Activated CD8-positive, alpha-beta memory T cell treated with anti-CD3 and anti-CD28 coated beads, Interleukin-2, amount 50 U/mL, for 1 hour (primary cell): ENCODE measurements at regions not wholly inside any gene's neighbourhood (a gene's known extent, or its start where the extent isn't known, plus 50 kb on each side); places are given as distances from the start of the nearest gene placed in this dataset.
A peak's percentile ranks its signal among the peaks of the same experiment; 100 is the strongest.

Source experiments
- DNase-seq: peaks from one replicate; pipeline ENCODE4 v3.0.0-alpha.2; 2020; ENCODE audit errors: extremely low read depth

GRCh38 chr6:118761645-118762044 is 110.3 kb upstream of the CEP85L start:
- no peak for DNase-seq

DNA sequence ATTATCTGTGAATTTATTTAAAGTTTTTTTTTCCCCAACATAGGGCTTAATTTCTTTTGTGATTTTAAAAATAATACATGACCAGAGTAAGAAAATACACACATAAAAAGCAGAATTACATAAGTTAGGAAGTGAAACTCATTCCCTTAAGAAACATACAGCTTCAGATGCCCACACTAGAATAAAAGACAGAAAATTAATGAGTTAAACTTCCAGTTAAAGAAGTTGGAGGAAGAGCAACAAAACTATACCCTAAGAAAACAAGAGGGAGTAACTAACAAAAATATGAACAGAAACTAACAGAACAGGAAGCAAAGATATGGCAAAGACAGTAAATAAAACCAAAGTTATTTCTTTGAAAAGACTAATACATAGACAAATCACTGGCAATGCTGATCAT is 107.6 kb upstream of the CEP85L start:
- DNase-seq = no peak

GRCh38 chr6:118755941-118756646 is 104.7 kb upstream of the CEP85L start:
- DNase-seq = peak; percentile 4

DNA sequence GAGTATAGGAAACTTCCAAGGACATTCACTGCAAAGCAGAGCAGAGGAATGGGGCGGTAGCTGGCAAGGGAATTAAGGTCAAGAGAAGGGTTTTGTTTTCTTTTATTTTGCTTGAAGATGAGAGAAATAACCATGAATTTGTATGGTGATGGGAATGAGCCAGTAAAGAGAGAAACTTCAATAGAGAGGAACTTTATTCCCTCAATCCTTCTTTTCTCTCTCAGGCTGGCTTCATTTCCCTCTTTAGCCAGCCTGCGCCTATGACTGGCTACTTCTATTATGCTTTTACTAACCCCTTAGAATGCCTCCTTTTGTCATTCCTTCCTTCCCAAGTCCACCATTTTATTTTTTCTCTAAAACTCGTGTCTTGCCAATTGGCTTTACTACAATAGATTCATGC is 101.4 kb upstream of the CEP85L start:
- no peak for DNase-seq

DNA sequence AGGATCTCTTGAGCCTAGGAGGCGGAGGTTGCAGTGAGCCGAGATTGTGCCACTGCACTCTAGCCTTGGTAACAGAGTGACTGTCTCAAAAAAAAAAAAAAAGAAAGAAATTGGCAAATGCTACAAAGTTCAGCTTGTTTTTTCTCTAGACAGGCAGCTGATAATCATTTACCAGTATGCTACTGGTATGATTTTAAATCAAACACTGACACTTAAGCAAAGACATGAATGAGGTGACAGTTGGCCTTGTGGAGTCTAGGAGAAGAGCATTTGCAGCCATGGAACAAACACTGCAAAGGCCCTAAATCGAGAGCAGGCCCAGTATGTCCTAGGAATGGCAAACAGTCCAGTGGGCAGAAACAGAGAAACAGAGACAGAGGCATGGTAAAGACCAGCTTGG is 99.7 kb upstream of the CEP85L start:
- no peak for DNase-seq

GRCh38 chr6:118750143-118750542 is 98.8 kb upstream of the CEP85L start:
- no peak for DNase-seq

DNA sequence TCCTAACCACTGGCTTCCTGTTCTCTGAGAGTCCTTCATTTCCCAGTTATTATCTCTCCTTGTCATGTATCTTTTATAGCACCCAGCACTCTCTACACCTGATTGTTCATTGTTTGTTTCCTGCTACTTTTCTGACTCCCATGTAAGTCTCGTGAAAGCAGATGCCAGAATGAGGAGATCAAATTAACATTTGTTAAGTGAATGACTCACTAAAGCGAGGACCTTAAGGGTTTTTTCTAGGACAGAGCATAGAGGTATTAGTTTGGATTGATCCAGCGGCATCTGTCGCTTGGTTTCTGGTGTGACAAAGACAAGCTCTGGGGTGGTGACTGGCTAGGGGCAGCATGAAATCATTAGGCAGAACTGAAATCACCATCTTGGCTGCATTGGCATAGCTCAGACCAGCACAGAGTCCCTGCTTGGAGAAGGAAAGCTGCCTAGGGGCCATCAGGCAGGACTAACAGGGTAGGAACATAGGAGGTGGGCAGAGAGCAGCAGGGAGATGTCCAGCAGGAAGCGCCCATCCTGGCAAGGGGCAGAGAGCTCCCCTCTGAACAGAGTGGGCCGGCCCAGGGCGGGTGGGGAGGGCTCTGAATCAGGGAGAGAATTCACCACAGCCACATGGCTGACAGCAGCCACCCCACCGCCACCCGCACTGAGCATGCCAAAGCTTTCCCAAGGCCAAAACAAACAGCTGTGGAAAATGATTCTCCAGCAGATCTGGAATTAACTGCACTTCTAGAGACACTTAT is 97.1 kb upstream of the CEP85L start:
- no peak for DNase-seq

GRCh38 chr6:118746825-118747174 is 95.4 kb upstream of the CEP85L start:
- DNase-seq = no peak

- DNase-seq = no peak
Observed at GRCh38 chr6:118746145-118746824, 94.9 kb upstream of the CEP85L start.

GRCh38 chr6:118745156-118745555 is 93.8 kb upstream of the CEP85L start:
- DNase-seq = no peak

- DNase-seq = no peak
Observed at GRCh38 chr6:118744261-118744941, 93.0 kb upstream of the CEP85L start.

GRCh38 chr6:118743746-118744145 is 92.4 kb upstream of the CEP85L start:
- DNase-seq = no peak

- no peak for DNase-seq
Observed at GRCh38 chr6:118740372-118740771, 89.0 kb upstream of the CEP85L start.

DNA sequence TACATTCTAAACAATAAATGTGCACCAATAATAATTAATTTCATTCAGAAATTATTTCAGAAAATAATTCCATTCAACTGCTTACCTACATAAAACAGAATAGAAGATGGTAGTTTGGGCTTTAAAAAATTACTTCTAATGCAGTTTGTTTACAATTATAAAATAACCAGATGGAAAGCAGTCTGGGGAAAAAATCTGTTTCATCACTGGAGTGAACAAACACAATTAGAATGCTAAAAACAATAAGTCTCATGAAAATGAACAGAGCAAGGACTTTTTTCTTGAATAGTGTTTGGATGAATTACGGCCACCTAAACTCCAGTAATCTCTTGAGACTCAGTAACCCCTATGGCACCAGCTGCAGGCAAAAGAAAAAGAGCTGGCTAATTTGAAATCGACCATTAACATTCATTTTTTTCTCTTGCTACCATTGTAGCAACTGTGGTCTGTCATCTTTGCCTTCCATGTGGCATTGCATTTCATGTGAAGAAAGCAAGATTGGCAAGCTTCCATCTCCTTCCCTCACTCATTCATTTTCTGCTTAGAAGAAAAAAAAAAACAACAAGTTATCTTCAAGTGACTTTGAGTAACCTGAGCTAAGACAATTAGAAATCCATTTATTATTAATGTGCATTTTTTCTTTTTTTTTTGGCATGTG is 88.4 kb upstream of the CEP85L start:
- DNase-seq = no peak

- DNase-seq = no peak
Observed at GRCh38 chr6:118736440-118736839, 85.0 kb upstream of the CEP85L start.

GRCh38 chr6:118735320-118735719 is 83.9 kb upstream of the CEP85L start:
- DNase-seq = no peak

GRCh38 chr6:118725944-118726343 is 74.6 kb upstream of the CEP85L start:
- DNase-seq = peak; percentile 78

GRCh38 chr6:118724211-118724610 is 72.8 kb upstream of the CEP85L start:
- no peak for DNase-seq

- DNase-seq = no peak
Observed at GRCh38 chr6:118722829-118723813, 71.7 kb upstream of the CEP85L start.

GRCh38 chr6:118720125-118720473 is 68.7 kb upstream of the CEP85L start:
- DNase-seq = no peak
